GF-D8 (cell line): ENCODE measurements at regions not wholly inside any gene's neighbourhood (a gene's known extent, or its start where the extent isn't known, plus 50 kb on each side); places are given as distances from the start of the nearest gene placed in this dataset.

ENCODE experiments used
- DNase-seq: peaks from one replicate; lab custom pipeline; 2025; lab: John Stamatoyannopoulos, UW

- no peak for DNase-seq
Observed at GRCh38 chr10:78803710-78804109, 265.1 kb upstream of the ZMIZ1 start.

GRCh38 chr10:78804411-78805032 lies 264.2 kb upstream of the ZMIZ1 start:
- DNase-seq, result no peak

GRCh38 chr10:78805176-78805575 lies 263.6 kb upstream of the ZMIZ1 start:
- no peak for DNase-seq

GRCh38 chr10:78806681-78807221 lies 262.0 kb upstream of the ZMIZ1 start:
- DNase-seq, result no peak

GRCh38 chr10:78807504-78808203 lies 261.1 kb upstream of the ZMIZ1 start:
- DNase-seq, result no peak

- no peak for DNase-seq
Observed at GRCh38 chr10:78808286-78808685, 260.5 kb upstream of the ZMIZ1 start.

- no peak for DNase-seq
Observed at GRCh38 chr10:78808736-78809367, 259.9 kb upstream of the ZMIZ1 start.

- no peak for DNase-seq
Observed at GRCh38 chr10:78811174-78811573, 257.6 kb upstream of the ZMIZ1 start.

- no peak for DNase-seq
Observed at GRCh38 chr10:78812571-78813318, 256.0 kb upstream of the ZMIZ1 start.

GRCh38 chr10:78813526-78813925 lies 255.2 kb upstream of the ZMIZ1 start:
- no peak for DNase-seq

- no peak for DNase-seq
Observed at GRCh38 chr10:78813998-78814399, 254.8 kb upstream of the ZMIZ1 start.

- DNase-seq, result no peak
Observed at GRCh38 chr10:78814407-78814806, 254.4 kb upstream of the ZMIZ1 start.

GRCh38 chr10:78815702-78816334 lies 252.9 kb upstream of the ZMIZ1 start:
- no peak for DNase-seq

- DNase-seq, result no peak
Observed at GRCh38 chr10:78817361-78817760, 251.4 kb upstream of the ZMIZ1 start.

GRCh38 chr10:78817804-78818203 lies 251.0 kb upstream of the ZMIZ1 start:
- DNase-seq, result no peak

GRCh38 chr10:78819361-78820006 lies 249.3 kb upstream of the ZMIZ1 start:
- no peak for DNase-seq

- DNase-seq, result no peak
Observed at GRCh38 chr10:78820007-78820362, 248.8 kb upstream of the ZMIZ1 start.

GRCh38 chr10:78821052-78821451 lies 247.7 kb upstream of the ZMIZ1 start:
- no peak for DNase-seq

GRCh38 chr10:78828647-78829539 lies 239.9 kb upstream of the ZMIZ1 start:
- no peak for DNase-seq

GRCh38 chr10:78829565-78829964 lies 239.2 kb upstream of the ZMIZ1 start:
- no peak for DNase-seq
